Activated CD4-positive, alpha-beta T cell treated with anti-CD3 and anti-CD28 coated beads for 36 hours (primary cell): ENCODE measurements at regions not wholly inside any gene's neighbourhood (a gene's known extent, or its start where the extent isn't known, plus 50 kb on each side); places are given as distances from the start of the nearest gene placed in this dataset.

Source experiments
- ATAC-seq: fragments of 200-7000 bp; cut with Tn5 transposase; one replicate; pipeline ENCODE4 v1.10.0; 2021; ENCODE audit warnings: mild to moderate bottlenecking, moderate library complexity
- CTCF ChIA-PET: fragments of 350-600 bp; sonication (Branson Sonifier 250); formaldehyde crosslinking; loops from one replicate; lab custom pipeline; 2021; ENCODE audit warnings: antibody characterized with exemption; lab: Charles Lee
- POLR2A ChIA-PET: fragments of 350-600 bp; sonication (Branson Sonifier 250); formaldehyde crosslinking; loops from one replicate; lab custom pipeline; 2021; ENCODE audit warnings: antibody characterized with exemption, inconsistent platforms; lab: Charles Lee
- DNase-seq: peaks from one replicate; pipeline ENCODE4 v3.0.0-alpha.2; 2020
- H3K27ac Mint-ChIP-seq: one replicate; pipeline ENCODE4 v1.8.0; 2021; ENCODE audit warnings: mixed read lengths
- H3K27me3 Mint-ChIP-seq: one replicate; pipeline ENCODE4 v1.8.0; 2021; ENCODE audit warnings: mixed read lengths
- H3K36me3 Mint-ChIP-seq: one replicate; pipeline ENCODE4 v1.8.0; 2021; ENCODE audit warnings: low read depth, mixed read lengths
- H3K4me1 Mint-ChIP-seq: one replicate; pipeline ENCODE4 v1.8.0; 2021; ENCODE audit warnings: mixed read lengths
- H3K4me3 Mint-ChIP-seq: one replicate; pipeline ENCODE4 v1.8.0; 2021; ENCODE audit warnings: mild to moderate bottlenecking, moderate library complexity, mixed read lengths
- H3K9me3 Mint-ChIP-seq: one replicate; pipeline ENCODE4 v1.8.0; 2021; ENCODE audit warnings: low read depth, mixed read lengths
- intact Hi-C, 2 experiments: fragments of 100-400 bp; cut with DNase I in 1 of 2; cut with micrococcal nuclease in 1 of 2; formaldehyde crosslinking; loops; one replicate each; pipeline versions ENCODE4 v1.14.2 to v1.15.1; 2022 to 2024; cut with DNase I, micrococcal nuclease

- ATAC-seq: no peak
- ChIA-PET POLR2A (no interaction called here), CTCF (no interaction called here)
- H3K36me3 Mint-ChIP-seq: peaks cover 12% of the 10 kb centered on the region
- DNase-seq: no peak
- no peak overlapping the region for H3K27ac Mint-ChIP-seq
- peaks cover 2% of the 10 kb centered on the region for H3K27me3 Mint-ChIP-seq
- H3K4me1 Mint-ChIP-seq: no peaks in the 10 kb centered on the region
- H3K4me3 Mint-ChIP-seq: no peak overlapping the region
- H3K9me3 Mint-ChIP-seq: peaks cover 12% of the 10 kb centered on the region
- intact Hi-C loops: no loop called here
These were observed 159.7 kb downstream of the PJA2 start for GRCh38 chr5:109250080-109250479.

GRCh38 chr5:109249126-109249525, 160.6 kb downstream of the PJA2 start:
- H3K36me3 Mint-ChIP-seq: peaks cover 12% of the 10 kb centered on the region
- CTCF ChIA-PET: interaction anchor here (0.7 kb wide), 1 partner anchor 611 kb away, joined by 3 read pairs; no protein-coding TSS in a partner anchor

GRCh38 chr5:109247986-109248385, 161.8 kb downstream of the PJA2 start:
- H3K27me3 Mint-ChIP-seq: peaks cover 2% of the 10 kb centered on the region

More at GRCh38 chr5:109249126-109249525, 160.6 kb downstream of the PJA2 start:
- no peak for ATAC-seq
- intact Hi-C loops: loop anchor here in 1 of 2 experiments (10.0 kb wide), 1 partner anchor 156 kb away; the partner anchor contains the start of gene PJA2
- no peaks in the 10 kb centered on the region for H3K4me1 Mint-ChIP-seq
- peaks cover 12% of the 10 kb centered on the region for H3K9me3 Mint-ChIP-seq
- POLR2A ChIA-PET: no interaction called here
- no peak for DNase-seq
- peaks cover 2% of the 10 kb centered on the region for H3K27me3 Mint-ChIP-seq
- no peak overlapping the region for H3K4me3 Mint-ChIP-seq
- H3K27ac Mint-ChIP-seq: no peak overlapping the region

GRCh38 chr5:109246841-109247592, 162.8 kb downstream of the PJA2 start:
- H3K4me3 Mint-ChIP-seq: no peak overlapping the region
- CTCF ChIA-PET: no interaction called here
- peaks cover 12% of the 10 kb centered on the region for H3K36me3 Mint-ChIP-seq

More at GRCh38 chr5:109247986-109248385, 161.8 kb downstream of the PJA2 start:
- ATAC-seq: no peak
- CTCF ChIA-PET: no interaction called here
- peaks cover 12% of the 10 kb centered on the region for H3K36me3 Mint-ChIP-seq
- H3K4me3 Mint-ChIP-seq: no peak overlapping the region
- intact Hi-C loops: loop anchor here in 1 of 2 experiments (10.0 kb wide), 1 partner anchor 157 kb away; the partner anchor contains the start of gene PJA2
- POLR2A ChIA-PET: no interaction called here
- H3K27ac Mint-ChIP-seq: no peak overlapping the region
- H3K4me1 Mint-ChIP-seq: no peaks in the 10 kb centered on the region
- DNase-seq: no peak
- H3K9me3 Mint-ChIP-seq: peaks cover 12% of the 10 kb centered on the region

More at GRCh38 chr5:109246841-109247592, 162.8 kb downstream of the PJA2 start:
- Mint-ChIP-seq H3K9me3 (peaks cover 12% of the 10 kb centered on the region), H3K4me1 (peaks cover 2% of the 10 kb centered on the region), H3K27me3 (peaks cover 2% of the 10 kb centered on the region), H3K27ac (no peak overlapping the region)
- POLR2A ChIA-PET: no interaction called here
- intact Hi-C loops: loop anchor here in 1 of 2 experiments (10.0 kb wide), 1 partner anchor 158 kb away; the partner anchor contains the start of gene PJA2
- ATAC-seq: no peak
- no peak for DNase-seq
